LNCAP (cell line): ENCODE measurements at regions not wholly inside any gene's neighbourhood (a gene's known extent, or its start where the extent isn't known, plus 50 kb on each side); places are given as distances from the start of the nearest gene placed in this dataset.

Source experiments
- TF ChIP-seq, protein P1 (sequence below): fragments of 450-650 bp; IDR thresholded peaks from 2 replicates; pipeline ENCODE4 v1.5.1; 2017; ENCODE audit warnings: mild to moderate bottlenecking

DNA sequence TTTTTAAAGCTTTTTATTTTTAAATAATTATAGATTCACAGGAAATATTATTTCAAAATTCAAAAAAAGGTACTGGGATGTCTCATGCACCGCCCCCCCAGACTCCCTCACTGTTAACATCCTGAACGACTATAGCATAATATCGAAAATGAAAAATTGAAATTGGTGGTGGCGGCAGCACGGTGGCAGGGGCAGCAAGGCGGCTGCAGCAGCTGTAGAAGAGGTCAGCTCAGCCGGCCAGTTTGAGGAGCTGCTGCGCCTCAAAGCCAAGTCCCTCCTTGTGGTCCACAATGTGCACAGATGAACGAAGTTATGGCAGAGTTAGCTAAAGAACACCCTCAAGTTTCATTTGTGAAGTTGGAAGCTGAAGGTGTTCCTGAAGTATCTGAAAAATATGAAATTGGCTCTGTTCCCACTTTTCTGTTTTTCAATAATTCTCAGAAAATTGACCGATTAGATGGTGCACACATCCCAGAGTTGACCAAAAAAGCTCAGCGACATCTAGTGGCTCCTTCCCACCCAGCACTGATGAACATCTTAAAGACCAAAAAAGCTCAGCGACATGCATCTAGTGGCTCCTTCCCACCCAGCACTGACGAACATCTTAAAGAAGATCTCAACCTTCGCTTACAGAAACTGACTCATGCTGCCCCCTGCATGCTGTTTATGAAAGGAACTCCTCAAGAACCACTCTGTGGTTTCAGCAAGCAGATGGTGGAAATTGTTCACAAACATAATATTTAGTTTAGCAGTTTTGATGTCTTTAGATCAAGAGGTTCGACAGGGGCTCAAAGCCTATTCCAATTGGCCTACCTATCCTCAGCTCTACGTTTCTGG is 100.8 kb downstream of the FAM217A start:
- TF ChIP-seq, protein P1, sequence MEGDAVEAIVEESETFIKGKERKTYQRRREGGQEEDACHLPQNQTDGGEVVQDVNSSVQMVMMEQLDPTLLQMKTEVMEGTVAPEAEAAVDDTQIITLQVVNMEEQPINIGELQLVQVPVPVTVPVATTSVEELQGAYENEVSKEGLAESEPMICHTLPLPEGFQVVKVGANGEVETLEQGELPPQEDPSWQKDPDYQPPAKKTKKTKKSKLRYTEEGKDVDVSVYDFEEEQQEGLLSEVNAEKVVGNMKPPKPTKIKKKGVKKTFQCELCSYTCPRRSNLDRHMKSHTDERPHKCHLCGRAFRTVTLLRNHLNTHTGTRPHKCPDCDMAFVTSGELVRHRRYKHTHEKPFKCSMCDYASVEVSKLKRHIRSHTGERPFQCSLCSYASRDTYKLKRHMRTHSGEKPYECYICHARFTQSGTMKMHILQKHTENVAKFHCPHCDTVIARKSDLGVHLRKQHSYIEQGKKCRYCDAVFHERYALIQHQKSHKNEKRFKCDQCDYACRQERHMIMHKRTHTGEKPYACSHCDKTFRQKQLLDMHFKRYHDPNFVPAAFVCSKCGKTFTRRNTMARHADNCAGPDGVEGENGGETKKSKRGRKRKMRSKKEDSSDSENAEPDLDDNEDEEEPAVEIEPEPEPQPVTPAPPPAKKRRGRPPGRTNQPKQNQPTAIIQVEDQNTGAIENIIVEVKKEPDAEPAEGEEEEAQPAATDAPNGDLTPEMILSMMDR: peak; percentile 60

DNA sequence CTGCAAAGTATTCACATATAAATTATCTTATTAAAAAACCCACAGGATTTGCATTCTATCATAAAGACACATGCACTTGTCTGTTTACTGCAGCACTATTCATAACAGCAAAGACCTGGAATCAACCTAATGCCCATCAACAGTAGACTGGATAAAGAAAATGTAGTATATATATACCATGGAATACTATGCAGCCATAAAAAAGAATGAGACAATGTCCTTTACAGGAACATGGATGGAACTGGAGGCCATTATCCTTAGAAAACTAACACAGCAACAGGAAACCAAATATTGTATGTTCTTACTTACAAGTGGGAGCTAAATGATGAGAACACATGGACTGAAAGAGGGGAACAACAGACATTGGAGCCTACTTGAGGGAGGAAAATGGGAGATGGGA is 97.0 kb downstream of the FAM217A start:
- TF ChIP-seq, protein P1: no peak

DNA sequence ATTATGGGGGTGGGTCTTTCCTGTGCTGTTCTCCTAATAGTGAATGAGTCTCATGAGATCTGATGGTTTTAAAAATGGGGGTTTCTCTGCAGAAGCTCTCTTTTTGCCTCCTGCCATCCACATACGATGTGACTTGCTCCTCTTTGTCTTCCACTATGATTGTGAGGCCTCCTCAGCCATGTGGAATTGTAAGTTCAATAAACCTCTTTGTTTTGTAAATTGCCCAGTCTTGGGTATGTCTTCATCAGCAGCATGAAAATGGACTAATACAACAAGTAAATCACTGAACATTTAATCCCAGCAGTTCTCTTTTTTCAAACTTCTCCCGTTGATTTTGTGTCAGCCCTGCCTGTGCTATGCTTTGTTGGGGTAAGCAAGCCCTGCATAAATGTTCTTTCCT is 95.2 kb downstream of the FAM217A start:
- TF ChIP-seq, protein P1: no peak

DNA sequence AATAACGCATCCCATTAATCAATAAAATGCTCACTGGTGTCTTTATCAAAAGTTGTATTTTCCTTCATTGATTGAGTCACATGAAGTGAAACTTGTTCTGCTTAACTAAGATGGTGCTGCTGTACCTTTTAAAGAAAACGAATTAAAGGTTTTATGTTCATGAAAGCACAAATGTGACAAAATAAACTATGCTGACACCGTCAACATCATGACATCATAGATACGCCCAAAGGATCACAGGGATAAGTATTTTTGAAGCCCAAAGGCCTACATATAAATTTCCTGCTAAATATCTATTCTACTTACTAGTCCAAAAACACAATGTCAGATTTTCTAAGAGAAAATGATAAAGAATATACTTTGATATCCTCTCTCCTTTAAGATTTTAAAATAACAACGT is 94.4 kb downstream of the FAM217A start:
- TF ChIP-seq, protein P1: no peak

DNA sequence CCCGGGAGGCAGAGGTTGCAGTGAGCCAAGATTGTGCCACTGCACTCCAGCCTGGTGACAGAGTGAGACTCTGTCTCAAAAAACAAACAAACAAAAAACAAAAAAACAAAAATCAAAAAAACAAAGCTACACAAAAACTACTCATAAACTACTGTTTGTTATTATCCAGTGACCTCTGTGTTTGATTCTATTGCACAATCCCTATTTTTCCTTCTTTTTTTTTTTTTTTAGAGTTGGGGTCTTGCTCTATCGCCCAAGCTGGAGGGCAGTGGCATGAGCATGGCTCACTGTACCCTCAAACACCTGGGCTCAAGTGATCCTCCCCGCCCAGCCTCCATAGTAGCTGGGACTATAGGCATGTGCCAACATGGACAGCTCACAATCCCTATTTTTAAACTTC is 92.7 kb downstream of the FAM217A start:
- TF ChIP-seq, protein P1: no peak

DNA sequence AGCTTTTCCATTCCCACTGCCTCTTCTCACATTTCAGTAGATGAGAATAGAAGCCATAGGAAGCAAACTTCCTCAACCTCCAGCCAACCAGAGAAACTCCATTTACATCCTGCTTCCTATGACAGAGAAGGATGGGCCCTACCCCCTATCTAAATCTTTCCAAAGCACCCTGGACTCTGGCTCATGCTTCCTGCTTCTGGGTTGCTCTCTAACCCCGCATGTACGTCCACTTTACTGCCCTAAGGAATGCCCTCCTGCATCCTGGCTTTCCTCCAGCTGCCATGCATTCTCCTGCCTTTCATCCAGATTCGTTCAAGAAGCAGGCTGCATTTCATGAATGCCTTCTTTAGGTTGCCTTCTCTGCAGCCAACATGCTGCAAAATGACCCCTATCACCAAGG is 91.9 kb downstream of the FAM217A start:
- TF ChIP-seq, protein P1: no peak

DNA sequence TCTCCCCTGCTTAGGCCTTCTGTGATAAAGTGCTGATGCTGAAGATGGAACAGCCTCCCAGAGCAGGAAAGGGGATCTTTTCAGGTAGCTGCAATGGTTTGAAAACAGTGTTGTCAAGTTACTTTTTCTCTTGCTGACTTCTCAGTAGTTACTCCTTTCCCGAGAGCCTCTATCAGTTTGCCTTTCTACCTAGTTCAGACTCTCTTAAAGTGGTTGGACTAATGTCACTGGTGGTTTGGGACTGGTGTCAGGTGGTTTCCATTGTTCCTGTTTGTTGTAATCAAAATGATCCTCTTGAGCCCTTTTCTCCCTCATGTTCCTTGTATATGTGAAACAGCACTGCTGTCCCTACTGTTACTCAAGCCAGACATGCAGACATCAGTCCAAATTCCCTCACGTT is 91.4 kb downstream of the FAM217A start:
- TF ChIP-seq, protein P1: no peak
